Suprapubic skin (tissue), 4 donors: ENCODE measurements at regions not wholly inside any gene's neighbourhood (a gene's known extent, or its start where the extent isn't known, plus 50 kb on each side); places are given as distances from the start of the nearest gene placed in this dataset.
A peak's percentile ranks its signal among the peaks of the same experiment; 100 is the strongest.

ENCODE experiments used
- DNase-seq, 2 donors: peaks; one replicate each; pipeline ENCODE4 v3.0.0-alpha.2; 2019; ENCODE audit warnings: low spot score in 2 of 2
- H3K27ac ChIP-seq: fragments of 200-600 bp; sonication (generic); one replicate; pipeline ENCODE4 v1.5.1; 2019
- H3K27me3 ChIP-seq: fragments of 200-600 bp; sonication (generic); one replicate; pipeline ENCODE4 v1.5.1; 2019
- H3K36me3 ChIP-seq: fragments of 200-600 bp; sonication (generic); one replicate; pipeline ENCODE4 v1.5.1; 2019
- H3K4me1 ChIP-seq: fragments of 200-600 bp; sonication (generic); one replicate; pipeline ENCODE4 v1.5.1; 2019
- H3K4me3 ChIP-seq: fragments of 200-600 bp; sonication (generic); one replicate; pipeline ENCODE4 v1.5.1; 2019; ENCODE audit warnings: mild to moderate bottlenecking
- H3K9me3 ChIP-seq: fragments of 200-600 bp; sonication (generic); one replicate; pipeline ENCODE4 v1.5.1; 2019
- EP300 ChIP-seq: sonication (generic); formaldehyde crosslinking; IDR thresholded peaks from one replicate; pipeline ENCODE4 v1.6.1; 2017; ENCODE audit warnings: antibody characterized with exemption
- POLR2A ChIP-seq, 2 donors: fragments of 450-650 bp; IDR thresholded peaks; one replicate each; pipeline ENCODE4 v1.6.1; 2017; ENCODE audit warnings: antibody characterized with exemption in 2 of 2, mild to moderate bottlenecking in 2 of 2, moderate library complexity in 2 of 2
- POLR2AphosphoS5 ChIP-seq, 3 donors: sonication (generic); formaldehyde crosslinking; IDR thresholded peaks; one replicate each; pipeline ENCODE4 v1.6.1; 2017; ENCODE audit warnings: antibody characterized with exemption in 3 of 3
- WGBS: methylation state at CpG from one replicate; pipeline ENCODE4 v1.1.5; 2018; 5-methylcytosine and 5-hydroxymethylcytosine counted together
- TF ChIP-seq, protein P1 (sequence below), 2 donors: fragments of 200-600 bp in 1 of 2; fragments of 450-650 bp in 1 of 2; sonication (generic) in 1 of 2; IDR thresholded peaks; one replicate each; pipeline ENCODE4 v1.5.1; 2016 to 2019; ENCODE audit warnings: antibody characterized with exemption in 2 of 2, mild to moderate bottlenecking in 1 of 2, moderate library complexity in 1 of 2

DNA sequence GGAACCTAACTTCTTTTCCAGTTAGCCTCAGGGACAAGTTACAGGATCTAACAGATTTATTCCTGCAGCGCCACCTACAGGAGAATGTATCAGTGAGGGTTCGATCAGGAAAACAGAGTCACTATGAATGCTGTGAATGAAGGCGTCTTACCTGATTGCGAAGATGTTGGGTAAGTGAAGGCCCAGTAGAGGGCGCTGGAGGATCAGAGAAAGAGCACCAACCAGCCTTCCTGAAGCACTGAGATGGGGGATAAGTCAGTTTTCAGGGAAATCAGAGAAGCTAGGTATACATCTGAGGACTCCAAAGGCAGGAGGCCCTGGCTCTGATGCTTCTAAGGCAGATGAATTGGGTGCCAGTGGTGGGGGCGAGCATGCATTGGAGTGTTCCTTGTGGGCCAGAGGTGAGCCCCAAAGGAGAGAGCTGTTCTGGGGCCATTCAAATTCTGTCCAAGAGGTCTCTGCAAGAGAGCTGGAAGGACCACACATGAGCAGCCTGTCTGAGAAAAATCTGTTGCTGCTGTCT, 169.9 kb upstream of the AADAT start:
- WGBS = 11% methylated on average over 6 of the region's 6 CpGs

DNA sequence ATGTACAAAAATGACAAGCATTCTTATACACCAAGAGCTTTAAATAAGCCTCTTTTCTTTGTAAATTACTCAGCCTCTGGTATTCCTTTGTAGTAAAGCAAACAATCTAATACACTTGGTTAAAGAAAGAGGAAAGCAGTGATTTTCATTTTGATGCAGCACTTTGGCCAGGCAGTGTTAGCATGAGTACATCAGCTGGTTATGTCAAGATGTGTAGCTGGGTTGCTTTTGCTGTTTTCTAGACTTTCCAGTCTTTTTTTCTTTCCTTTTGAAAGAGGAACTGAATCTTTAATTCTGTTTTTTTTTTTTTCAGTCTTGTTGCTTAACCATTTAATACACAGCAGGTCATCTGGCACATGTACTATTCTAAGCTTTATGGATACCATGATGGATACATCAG, 167.1 kb upstream of the AADAT start:
- Histone ChIP-seq H3K27ac (no peak overlapping the region), H3K4me3 (no peak overlapping the region), H3K27me3 (no peaks in the 10 kb centered on the region), H3K9me3 (no peaks in the 10 kb centered on the region), H3K4me1 (no peaks in the 10 kb centered on the region), H3K36me3 (no peaks in the 10 kb centered on the region)
- no peak for DNase-seq
- no peak for TF ChIP-seq POLR2AphosphoS5 (IDR thresholded peaks at IDR 0.05)
- no peak for TF ChIP-seq POLR2A (IDR thresholded peaks at IDR 0.05)
- no peak for TF ChIP-seq EP300
- TF ChIP-seq, protein P1, sequence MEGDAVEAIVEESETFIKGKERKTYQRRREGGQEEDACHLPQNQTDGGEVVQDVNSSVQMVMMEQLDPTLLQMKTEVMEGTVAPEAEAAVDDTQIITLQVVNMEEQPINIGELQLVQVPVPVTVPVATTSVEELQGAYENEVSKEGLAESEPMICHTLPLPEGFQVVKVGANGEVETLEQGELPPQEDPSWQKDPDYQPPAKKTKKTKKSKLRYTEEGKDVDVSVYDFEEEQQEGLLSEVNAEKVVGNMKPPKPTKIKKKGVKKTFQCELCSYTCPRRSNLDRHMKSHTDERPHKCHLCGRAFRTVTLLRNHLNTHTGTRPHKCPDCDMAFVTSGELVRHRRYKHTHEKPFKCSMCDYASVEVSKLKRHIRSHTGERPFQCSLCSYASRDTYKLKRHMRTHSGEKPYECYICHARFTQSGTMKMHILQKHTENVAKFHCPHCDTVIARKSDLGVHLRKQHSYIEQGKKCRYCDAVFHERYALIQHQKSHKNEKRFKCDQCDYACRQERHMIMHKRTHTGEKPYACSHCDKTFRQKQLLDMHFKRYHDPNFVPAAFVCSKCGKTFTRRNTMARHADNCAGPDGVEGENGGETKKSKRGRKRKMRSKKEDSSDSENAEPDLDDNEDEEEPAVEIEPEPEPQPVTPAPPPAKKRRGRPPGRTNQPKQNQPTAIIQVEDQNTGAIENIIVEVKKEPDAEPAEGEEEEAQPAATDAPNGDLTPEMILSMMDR (IDR thresholded peaks at IDR 0.05) = no peak

More for the DNA sequence above, 169.9 kb upstream of the AADAT start:
- Histone ChIP-seq H3K4me1 (no peaks in the 10 kb centered on the region), H3K27me3 (no peaks in the 10 kb centered on the region), H3K4me3 (no peak overlapping the region), H3K36me3 (no peaks in the 10 kb centered on the region), H3K9me3 (no peaks in the 10 kb centered on the region), H3K27ac (no peak overlapping the region)
- DNase-seq = peak; percentile 65 to 78
- TF ChIP-seq POLR2A (IDR thresholded peaks at IDR 0.05) (no peak), EP300 (no peak)
- TF ChIP-seq, protein P1 (IDR thresholded peaks at IDR 0.05) = peak; percentile 41 to 70

DNA sequence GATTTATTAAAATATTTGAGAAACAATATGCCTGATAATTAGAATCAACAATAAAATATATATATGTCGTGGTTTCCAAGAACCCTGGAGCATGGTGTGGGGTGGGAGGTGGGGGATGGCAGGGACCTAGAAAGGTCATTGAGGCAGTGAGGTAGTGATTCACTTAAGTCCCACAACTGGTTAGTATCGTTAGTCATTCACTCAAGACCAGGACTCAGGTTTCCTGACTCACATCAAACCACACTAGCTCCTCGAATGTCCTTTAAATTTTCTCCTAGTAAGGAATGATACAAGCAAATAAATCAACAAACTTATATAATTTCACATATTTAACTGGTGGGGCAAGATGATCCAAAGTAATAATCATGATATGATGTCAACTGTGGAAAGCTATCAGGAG, 158.8 kb upstream of the AADAT start:
- DNase-seq = no peak
- Histone ChIP-seq H3K27me3 (no peaks in the 10 kb centered on the region), H3K9me3 (no peaks in the 10 kb centered on the region), H3K4me3 (no peak overlapping the region), H3K4me1 (peaks cover 3% of the 10 kb centered on the region), H3K36me3 (no peaks in the 10 kb centered on the region), H3K27ac (no peak overlapping the region)
- TF ChIP-seq POLR2A (IDR thresholded peaks at IDR 0.05) (no peak), POLR2AphosphoS5 (IDR thresholded peaks at IDR 0.05) (no peak), EP300 (no peak)
- TF ChIP-seq, protein P1 (IDR thresholded peaks at IDR 0.05) = no peak
- 93% methylated on average over 3 of the region's 3 CpGs for WGBS

DNA sequence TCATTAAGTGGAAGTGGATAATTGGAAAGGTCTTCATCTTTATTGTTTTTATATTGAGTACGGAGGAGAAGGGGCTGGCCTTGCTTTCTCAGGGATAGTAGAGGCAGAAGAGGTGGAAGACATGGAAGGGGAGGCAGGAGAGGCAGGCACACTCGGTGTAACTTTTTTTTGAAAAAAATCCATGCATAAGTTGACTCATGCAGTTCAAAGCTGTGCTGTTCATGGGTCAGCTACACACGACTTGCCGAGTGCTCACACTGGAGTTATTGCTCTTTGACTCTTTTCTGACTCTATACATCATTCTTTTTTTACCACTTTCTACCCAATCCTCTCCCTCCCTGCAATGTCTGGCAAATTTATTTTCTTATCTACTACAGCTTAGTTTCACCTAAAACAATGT, 158.3 kb upstream of the AADAT start:
- H3K36me3 ChIP-seq = no peaks in the 10 kb centered on the region
- no peak overlapping the region for H3K4me3 ChIP-seq
- H3K4me1 ChIP-seq = peaks cover 3% of the 10 kb centered on the region
- no peaks in the 10 kb centered on the region for H3K9me3 ChIP-seq
- H3K27ac ChIP-seq = no peak overlapping the region
- 70% methylated on average over 4 of the region's 4 CpGs for WGBS
- DNase-seq = no peak
- TF ChIP-seq POLR2A (IDR thresholded peaks at IDR 0.05) = no peak
- TF ChIP-seq, protein P1 (IDR thresholded peaks at IDR 0.05) = no peak
- no peaks in the 10 kb centered on the region for H3K27me3 ChIP-seq

GRCh38 chr4:170247596-170247995, 157.8 kb upstream of the AADAT start:
- TF ChIP-seq POLR2A (IDR thresholded peaks at IDR 0.05) = no peak
- TF ChIP-seq, protein P1 (IDR thresholded peaks at IDR 0.05) = no peak
- Histone ChIP-seq H3K4me3 (no peak overlapping the region), H3K9me3 (no peaks in the 10 kb centered on the region), H3K27ac (no peak overlapping the region), H3K27me3 (no peaks in the 10 kb centered on the region), H3K4me1 (peaks cover 3% of the 10 kb centered on the region), H3K36me3 (no peaks in the 10 kb centered on the region)
- no peak for DNase-seq
